ENCODE measurements at regions not wholly inside any gene's neighbourhood (a gene's known extent, or its start where the extent isn't known, plus 50 kb on each side); places are given as distances from the start of the nearest gene placed in this dataset.

DNA sequence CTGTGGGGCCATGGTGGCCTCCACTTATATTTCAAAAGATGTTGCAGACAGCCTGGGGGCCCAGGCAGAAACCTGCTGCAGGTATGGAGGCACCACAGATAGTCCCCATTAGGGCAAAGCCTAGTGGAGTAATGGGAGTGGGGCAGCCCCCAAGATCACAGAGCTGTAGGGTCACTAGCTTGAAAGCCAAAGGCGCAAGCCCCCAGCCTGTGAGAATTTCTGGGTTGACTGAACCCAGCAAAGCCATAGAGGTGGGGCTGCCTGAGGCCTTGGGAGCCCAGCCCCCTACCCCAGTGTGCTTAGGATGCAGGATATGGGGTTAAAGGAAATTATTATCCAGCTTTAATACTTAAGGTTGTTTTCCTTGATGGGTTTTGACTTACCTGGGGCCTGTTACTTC, 165.3 kb upstream of the FBN2 start:
- DNase-seq = no peak
- no peak overlapping the region for H3K4me3 ChIP-seq (replicated peaks in 1 of 3)
- no peaks in the 10 kb centered on the region for H3K4me1 ChIP-seq
- TF ChIP-seq, protein P1, sequence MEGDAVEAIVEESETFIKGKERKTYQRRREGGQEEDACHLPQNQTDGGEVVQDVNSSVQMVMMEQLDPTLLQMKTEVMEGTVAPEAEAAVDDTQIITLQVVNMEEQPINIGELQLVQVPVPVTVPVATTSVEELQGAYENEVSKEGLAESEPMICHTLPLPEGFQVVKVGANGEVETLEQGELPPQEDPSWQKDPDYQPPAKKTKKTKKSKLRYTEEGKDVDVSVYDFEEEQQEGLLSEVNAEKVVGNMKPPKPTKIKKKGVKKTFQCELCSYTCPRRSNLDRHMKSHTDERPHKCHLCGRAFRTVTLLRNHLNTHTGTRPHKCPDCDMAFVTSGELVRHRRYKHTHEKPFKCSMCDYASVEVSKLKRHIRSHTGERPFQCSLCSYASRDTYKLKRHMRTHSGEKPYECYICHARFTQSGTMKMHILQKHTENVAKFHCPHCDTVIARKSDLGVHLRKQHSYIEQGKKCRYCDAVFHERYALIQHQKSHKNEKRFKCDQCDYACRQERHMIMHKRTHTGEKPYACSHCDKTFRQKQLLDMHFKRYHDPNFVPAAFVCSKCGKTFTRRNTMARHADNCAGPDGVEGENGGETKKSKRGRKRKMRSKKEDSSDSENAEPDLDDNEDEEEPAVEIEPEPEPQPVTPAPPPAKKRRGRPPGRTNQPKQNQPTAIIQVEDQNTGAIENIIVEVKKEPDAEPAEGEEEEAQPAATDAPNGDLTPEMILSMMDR (IDR thresholded peaks at IDR 0.05) = no peak
- TF ChIP-seq POLR2A (IDR thresholded peaks at IDR 0.05) = no peak
- whole genome bisulfite sequencing, 2 donors = 83 to 100% methylated on average over 1 of the region's 1 CpG
- H3K27ac ChIP-seq = no peak overlapping the region
- no peaks in the 10 kb centered on the region for H3K36me3 ChIP-seq
- H3K9me3 ChIP-seq = no peaks in the 10 kb centered on the region
- intact Hi-C loops (cut with DNase I) = no loop called here
- H3K27me3 ChIP-seq = no peaks in the 10 kb centered on the region

DNA sequence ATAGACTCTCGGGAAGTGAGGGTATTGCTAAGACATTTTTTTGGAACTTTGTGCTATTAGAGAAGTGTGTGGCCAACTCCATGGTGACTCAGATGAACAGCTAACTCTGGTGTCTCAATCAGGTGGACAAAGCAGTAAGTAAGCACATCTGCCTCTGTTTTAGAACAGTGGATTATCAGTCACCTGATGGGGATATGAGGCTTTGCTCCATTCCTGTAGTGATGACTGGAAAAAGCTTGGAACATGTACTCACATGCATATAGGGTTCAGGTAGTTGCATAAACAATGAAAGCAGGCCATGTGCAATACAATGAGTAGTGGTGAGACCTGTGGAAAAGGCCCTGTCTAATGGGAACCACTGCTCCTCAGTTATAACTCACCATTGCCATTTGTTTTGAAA, 168.2 kb upstream of the FBN2 start:
- no peak for DNase-seq
- Histone ChIP-seq H3K27ac (no peak overlapping the region), H3K27me3 (no peaks in the 10 kb centered on the region), H3K4me1 (no peaks in the 10 kb centered on the region), H3K4me3 (replicated peaks in 1 of 3) (no peak overlapping the region), H3K9me3 (no peaks in the 10 kb centered on the region), H3K36me3 (no peaks in the 10 kb centered on the region)
- 76 to 93% methylated on average over 1 of the region's 1 CpG for WGBS, 2 donors
- TF ChIP-seq, protein P1 (IDR thresholded peaks at IDR 0.05) = no peak
- no peak for TF ChIP-seq POLR2A (IDR thresholded peaks at IDR 0.05)
- intact Hi-C loops (cut with DNase I) = no loop called here

- Histone ChIP-seq H3K36me3 (no peaks in the 10 kb centered on the region), H3K27me3 (no peaks in the 10 kb centered on the region), H3K27ac (no peak overlapping the region), H3K4me1 (no peaks in the 10 kb centered on the region), H3K9me3 (no peaks in the 10 kb centered on the region), H3K4me3 (replicated peaks in 1 of 3) (no peak overlapping the region)
- DNase-seq = no peak
- TF ChIP-seq, protein P1 (IDR thresholded peaks at IDR 0.05) = no peak
- no peak for TF ChIP-seq POLR2A (IDR thresholded peaks at IDR 0.05)
- 86 to 97% methylated on average over 1 of the region's 1 CpG for WGBS, 2 donors
- intact Hi-C loops (cut with DNase I) = no loop called here
Observed at GRCh38 chr5:128708841-128709240, 170.8 kb upstream of the FBN2 start.

DNA sequence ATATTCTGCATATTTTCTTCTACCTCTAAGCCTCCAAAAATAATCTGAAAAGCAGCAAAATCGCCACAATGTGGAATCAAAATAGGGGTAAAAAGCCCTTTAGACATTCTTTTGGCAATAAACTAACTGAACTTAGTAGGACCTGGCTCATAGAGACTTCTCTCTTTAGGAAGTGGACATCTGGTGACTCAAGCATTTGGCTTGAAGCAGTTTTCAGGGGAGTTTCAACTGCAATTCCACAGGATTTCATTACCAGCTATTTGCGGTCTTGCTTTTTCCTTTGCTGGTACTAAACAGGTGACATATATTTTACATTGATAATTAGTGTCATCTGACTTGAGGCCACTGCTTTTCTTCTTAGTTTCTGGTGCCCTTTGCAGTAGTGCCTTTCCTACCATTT, 173.2 kb upstream of the FBN2 start:
- no peaks in the 10 kb centered on the region for H3K4me1 ChIP-seq

GRCh38 chr5:128714551-128714950, 176.5 kb upstream of the FBN2 start:
- Histone ChIP-seq H3K27ac (no peak overlapping the region), H3K4me1 (no peaks in the 10 kb centered on the region), H3K4me3 (replicated peaks in 1 of 3) (no peak overlapping the region), H3K27me3 (no peaks in the 10 kb centered on the region), H3K36me3 (no peaks in the 10 kb centered on the region), H3K9me3 (no peaks in the 10 kb centered on the region)
- TF ChIP-seq, protein P1 (IDR thresholded peaks at IDR 0.05) = no peak
- no peak for TF ChIP-seq POLR2A (IDR thresholded peaks at IDR 0.05)
- no peak for DNase-seq
- 87 to 91% methylated on average over 1 of the region's 1 CpG for WGBS, 2 donors
- intact Hi-C loops (cut with DNase I) = no loop called here

More for the DNA sequence above, 173.2 kb upstream of the FBN2 start:
- Histone ChIP-seq H3K27ac (no peak overlapping the region), H3K27me3 (no peaks in the 10 kb centered on the region), H3K9me3 (no peaks in the 10 kb centered on the region), H3K36me3 (no peaks in the 10 kb centered on the region), H3K4me3 (replicated peaks in 1 of 3) (no peak overlapping the region)
- TF ChIP-seq POLR2A (IDR thresholded peaks at IDR 0.05) = no peak
- TF ChIP-seq, protein P1 (IDR thresholded peaks at IDR 0.05) = no peak
- 86 to 94% methylated on average over 2 of the region's 2 CpGs for WGBS, 2 donors
- intact Hi-C loops (cut with DNase I) = no loop called here
- no peak for DNase-seq

All from thyroid gland (tissue), 4 donors.